ENCODE measurements at regions not wholly inside any gene's neighbourhood (a gene's known extent, or its start where the extent isn't known, plus 50 kb on each side); places are given as distances from the start of the nearest gene placed in this dataset.

GRCh38 chr1:4140821-4141220 is 240.7 kb upstream of the C1orf174 start:
- DNase-seq (ENCODE audit: low spot score) = no peak

DNA sequence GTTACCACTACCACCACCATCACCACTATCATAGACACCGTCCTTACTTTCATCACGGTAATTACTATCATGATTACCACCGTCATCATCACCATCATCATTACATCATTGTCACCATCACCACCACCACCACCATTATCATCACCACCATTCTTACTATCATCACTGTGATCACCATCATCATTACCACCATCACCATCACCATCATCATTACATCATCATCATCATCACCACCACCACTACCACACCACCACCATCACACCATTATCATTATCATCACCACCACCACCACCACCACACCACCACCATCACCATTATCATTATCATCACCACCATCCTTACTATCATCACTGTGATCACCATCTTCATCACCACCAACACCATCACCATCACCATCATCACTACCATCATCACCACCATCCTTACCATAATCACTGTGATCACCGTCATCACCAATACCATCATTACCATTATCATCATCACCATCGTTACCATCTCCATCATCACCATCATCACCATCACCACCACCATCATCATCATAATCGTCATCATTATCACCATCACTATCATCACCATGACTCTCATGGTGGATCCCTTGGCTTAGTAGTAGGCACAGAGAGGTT is 244.4 kb upstream of the C1orf174 start:
- DNase-seq (ENCODE audit: low spot score) = no peak

- DNase-seq (ENCODE audit: low spot score) = no peak
Observed at GRCh38 chr1:4146101-4146500, 246.0 kb upstream of the C1orf174 start.

- DNase-seq (ENCODE audit: low spot score) = no peak
Observed at GRCh38 chr1:4146614-4147013, 246.5 kb upstream of the C1orf174 start.

DNA sequence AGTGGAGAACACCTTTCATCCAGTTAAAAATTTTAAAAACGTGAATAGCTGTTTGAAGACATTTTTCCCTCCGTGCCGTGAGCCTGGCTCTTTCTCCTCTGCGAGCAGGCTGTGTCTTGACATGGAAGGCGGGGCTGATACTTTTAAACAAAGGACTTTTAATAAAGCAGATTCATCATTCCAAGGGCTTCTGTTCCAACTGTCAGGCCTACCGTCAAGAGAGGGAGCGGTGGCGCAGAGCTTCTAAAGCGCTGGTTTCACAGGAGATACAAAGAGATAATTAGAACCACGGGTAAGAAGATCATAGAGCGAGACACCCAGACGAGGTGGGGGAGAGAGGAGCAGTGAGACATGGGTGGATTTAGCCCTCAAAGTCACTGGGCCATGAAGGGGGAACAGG is 247.4 kb upstream of the C1orf174 start:
- no peak for DNase-seq (ENCODE audit: low spot score)

DNA sequence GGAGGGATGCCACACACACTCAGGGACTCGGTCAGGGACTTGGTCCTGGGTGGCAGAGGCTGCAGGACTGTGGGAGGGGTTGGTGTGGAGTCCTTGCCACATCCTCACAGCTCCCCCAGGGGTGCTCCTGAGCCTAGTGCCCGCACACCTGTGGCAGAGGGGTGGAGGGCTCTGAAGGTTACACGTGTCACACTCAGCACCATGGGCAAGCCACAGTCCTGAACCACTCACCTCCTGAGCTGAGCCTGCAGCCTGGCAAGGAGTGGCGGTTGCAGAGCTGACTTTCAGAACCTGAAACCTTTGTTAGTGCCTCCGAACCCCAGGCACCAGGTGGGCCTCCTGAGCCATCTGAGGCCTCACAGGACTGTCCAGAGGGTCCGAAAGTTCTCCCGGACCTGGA is 249.2 kb upstream of the C1orf174 start:
- DNase-seq (ENCODE audit: low spot score) = no peak

DNA sequence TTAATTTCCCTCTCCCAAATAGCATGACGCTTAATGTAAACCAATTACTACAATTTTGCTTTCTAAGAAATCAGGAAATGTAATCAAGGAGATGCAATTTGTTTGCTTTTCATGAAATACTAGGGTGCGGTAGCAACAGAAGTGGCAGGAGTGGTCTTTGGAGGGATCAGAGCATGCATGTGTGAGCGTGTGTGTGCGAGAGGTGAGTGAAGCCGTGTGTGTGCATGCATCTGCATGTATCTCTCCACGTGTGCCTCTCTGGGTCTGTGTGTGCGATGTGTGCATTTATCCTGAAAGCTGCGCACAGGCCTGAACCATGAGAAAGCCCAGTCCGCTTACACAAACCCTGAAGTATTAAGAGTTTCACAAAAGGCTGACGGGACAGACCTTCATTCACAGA is 249.8 kb upstream of the C1orf174 start:
- DNase-seq (ENCODE audit: low spot score) = no peak

DNA sequence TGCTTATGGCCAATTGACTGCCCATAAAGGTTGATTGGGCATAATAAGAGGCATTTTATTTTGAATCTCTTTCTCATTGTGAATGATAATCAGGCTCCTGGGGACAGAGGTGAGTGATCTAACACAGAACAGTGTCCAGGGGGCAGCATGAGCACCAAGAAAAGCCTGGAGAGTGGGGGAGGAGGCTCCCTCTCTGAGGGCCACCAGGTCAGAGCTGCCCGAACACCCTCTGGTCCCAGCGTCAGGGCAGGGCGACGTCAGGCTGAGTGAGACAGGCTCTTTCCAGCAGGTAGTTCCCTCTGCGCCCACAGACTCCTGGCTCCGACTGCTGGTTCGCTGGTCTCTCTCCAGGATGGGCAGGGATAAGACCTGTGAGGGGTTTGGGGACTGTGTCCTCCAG is 250.2 kb upstream of the C1orf174 start:
- DNase-seq (ENCODE audit: low spot score) = no peak

DNA sequence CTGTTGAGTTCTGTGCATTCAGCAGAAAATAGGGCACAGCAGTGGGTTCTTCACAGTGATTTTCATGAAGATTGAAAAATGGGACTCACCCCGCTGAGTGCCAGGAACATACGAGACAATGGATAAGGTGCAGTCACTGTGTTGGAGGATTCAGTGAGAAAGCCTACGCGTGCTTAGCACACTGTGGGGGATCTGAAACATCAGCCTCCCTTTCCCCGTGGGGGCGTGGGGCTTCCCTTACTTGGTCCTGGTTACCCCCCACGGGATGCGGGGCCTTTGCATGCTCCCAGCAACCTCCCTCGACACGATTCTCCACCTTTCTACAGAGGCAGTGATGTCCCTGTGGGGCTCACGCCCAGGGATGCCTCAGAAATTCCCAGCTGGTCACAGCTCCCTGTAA is 252.2 kb upstream of the C1orf174 start:
- no peak for DNase-seq (ENCODE audit: low spot score)

DNA sequence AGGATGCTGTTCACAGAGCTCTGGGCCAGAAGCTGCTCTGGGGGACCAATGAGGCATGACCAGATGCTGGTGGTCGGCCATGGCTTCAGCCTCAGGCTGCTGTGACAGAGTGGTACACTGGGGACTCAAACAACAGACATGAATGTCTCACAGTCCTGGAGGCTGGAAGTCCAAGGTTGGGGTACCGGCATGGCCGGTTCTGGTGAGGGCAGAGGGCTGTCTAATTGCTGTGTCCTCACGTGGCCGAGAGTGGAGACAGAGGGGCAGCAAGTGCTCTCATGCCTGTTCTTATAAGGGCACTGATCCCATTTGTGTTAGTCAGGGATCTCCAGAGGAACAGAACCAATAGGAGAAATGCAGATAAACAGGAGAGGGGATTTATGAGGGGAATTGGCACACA is 253.5 kb upstream of the C1orf174 start:
- DNase-seq (ENCODE audit: low spot score) = no peak

DNA sequence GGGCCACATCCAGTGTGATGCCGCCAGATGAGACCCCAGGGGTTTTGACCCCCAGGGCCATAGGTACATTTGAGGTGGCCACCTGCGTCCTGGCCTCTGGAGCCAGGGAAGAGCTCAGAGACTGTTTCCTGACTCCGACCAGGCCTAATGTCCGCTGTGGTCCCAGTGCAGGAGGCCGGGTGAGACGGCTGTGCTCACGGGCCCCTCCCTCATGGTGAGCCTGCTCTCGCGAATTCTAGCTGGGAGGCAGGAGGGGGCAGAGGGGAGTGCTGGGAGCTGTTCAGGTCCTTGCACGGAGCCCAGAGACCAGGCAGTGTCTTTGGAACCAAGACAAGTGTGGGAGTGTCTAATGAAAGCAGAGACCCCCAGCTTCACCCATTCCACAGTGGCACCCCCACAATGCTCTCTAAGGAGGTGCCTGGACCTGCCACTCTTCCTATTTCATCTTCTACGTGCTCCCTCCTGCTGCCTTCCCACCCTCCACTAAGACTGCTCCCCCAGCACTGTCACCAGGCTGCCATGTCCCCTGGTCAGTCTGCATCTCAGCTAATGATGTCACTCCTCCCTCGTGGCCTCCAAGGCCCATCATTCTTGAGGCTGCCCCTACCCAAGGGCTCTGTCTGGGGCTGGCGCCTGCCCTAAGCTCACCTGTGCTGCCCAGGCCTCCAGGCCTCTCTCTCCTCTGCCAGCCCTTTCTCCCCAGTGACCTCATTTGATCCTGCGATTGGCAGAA is 256.3 kb upstream of the C1orf174 start:
- DNase-seq (ENCODE audit: low spot score) = no peak

- DNase-seq (ENCODE audit: low spot score) = no peak
Observed at GRCh38 chr1:4160181-4160580, 260.1 kb upstream of the C1orf174 start.

DNA sequence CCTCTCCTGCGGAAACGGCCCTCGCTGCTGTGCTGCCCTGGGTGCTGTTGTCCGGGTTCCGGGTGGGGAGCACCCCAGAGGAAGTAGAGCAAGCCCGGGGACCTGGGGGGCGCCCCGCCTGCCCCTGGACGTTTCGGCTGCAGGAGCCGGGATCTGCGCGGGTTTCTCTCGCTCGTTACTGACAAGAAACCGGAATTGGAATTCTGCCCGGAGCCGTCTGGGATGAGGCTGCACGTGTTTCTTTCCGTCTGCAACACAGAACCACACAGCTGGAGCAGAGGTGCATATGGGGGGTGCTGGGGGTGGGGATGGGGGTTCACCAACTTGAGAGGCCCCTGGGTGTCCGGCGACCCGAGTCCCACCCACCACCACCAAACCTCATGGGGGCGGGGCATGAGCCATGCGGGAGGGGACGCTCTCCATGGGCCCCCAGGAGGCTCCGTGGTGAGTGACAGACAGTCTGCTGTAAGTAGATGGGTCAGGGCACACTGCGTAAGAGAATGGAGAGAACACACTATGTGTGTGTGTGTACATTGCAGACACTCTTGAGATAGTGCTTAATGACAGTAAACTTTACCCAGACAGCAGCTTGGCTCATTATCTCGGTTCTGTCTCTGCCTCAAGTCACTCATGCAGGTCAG is 261.4 kb upstream of the C1orf174 start:
- DNase-seq (ENCODE audit: low spot score) = no peak

DNA sequence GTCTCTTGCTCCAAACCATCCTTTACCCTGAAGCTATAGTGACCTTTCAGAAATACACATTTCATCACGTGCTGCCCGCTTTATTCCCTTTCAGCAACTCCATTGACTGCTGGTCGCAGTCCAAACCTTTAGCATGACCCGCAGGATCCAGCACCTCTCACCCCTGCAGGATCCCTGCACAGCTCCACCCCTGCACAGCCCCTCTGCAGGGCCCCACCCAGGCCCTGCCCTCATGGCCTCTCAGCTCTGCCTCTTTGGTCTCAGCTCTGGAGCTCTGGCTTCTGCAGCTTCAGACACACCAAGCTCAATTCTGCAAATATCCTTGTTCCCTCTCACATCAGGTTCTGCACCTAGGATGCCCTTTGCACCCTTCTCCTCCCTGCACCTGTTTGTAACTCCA is 264.9 kb upstream of the C1orf174 start:
- DNase-seq (ENCODE audit: low spot score) = no peak

DNA sequence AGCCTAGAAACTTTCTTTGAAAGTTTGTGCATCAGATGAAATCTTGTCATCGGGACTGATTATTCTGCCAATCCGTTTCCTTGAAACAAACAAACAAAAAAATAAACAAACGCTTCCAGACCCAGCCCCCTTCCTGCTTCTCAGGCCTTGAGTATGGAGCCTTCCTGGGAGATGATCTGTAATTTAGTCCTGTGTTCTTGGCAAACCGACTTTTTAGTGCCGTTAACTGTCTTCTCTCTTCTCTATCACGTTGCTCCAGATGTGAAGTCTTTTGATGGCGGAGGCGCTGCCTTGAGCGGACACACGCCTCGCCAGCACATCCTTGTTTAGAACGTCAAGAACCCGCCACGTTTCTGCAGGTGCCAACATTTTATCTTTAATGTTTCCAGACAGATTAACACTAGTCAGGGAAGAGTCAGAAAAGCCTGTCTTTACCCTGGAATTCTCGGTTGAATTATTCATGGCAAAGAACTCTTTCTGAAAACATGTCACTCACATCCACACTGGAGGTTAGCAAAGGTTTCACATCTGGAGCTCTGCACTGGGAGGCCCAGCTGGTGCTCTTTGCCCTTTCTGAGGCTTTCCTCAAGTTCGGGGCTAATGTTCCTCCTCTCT is 265.7 kb upstream of the C1orf174 start:
- no peak for DNase-seq (ENCODE audit: low spot score)

DNA sequence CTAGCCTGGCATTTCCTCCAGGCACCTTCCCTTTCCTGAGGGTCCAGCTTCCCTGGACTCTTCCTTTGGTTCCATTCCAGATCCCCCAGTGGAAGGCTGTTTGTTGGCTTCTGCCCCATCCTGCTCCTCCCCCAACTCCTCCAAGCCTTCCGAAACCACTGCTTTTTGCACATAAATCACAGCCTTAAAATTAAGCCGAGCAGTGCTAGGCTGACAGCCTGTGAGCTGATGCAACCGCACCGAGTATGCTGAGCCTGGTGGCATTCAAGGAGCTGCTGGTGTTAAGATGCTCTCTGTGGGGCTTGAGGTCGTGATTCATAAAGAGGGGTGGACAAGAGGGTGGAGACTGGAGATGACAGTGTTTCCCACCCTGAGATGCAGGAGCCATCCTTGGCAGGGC is 266.6 kb upstream of the C1orf174 start:
- DNase-seq (ENCODE audit: low spot score) = no peak

DNA sequence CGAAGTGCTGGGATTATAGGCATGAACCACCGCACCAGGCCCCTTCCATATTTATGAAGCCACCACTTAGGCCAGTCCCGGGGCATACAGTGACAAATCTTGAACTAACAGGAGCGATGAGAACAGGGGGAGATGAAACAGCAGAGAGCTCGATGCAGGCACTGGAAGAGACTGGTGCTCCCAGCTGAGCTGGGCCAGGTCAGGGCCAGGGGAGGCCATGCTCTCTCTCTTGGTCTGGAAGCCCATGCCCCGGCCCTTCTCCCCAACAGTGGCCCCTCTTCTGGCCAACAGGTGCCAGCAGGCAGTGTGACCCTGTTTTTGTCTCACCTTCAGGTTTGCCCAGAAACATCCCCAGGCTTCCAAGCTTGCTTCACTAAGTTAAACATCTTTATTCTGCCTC is 269.9 kb upstream of the C1orf174 start:
- DNase-seq (ENCODE audit: low spot score) = no peak

DNA sequence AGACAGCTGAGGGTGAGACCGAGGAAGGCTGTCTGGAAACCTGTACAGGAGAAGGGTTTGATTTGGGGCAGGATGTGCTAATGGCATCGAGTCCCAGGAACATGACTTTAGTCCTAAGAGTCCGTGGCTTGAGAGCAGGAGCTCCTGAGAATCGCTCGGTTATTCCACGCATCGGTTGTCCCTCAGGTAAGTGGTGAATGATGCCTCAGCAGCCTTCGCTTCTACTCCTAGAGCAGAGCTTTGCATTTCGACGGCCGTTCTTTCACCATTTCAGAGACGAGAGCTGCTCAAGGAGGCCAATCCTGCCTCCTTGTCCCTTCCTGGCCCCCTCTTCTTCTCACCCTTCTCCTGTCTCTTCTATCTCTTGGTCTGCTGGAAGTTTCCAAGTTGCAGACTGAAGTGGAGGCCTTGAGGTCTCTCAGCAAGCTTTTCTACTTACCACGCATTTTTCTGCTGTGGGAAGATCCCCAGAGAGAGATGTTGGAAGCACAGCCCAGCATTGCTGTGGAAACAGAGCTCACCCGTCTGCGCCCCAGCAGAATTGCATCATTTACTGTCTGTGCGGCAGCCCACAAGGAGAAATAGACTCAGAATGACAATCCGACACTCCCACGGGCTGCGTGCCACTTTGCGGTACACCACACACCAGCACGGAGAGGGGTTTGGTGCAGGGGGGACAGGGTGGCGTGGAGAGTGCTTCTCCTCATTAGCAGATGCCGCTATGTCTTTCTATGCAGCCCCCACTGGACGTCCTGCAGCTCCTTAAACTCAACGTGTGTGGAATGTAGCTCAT is 270.7 kb upstream of the C1orf174 start:
- DNase-seq (ENCODE audit: low spot score) = no peak

DNA sequence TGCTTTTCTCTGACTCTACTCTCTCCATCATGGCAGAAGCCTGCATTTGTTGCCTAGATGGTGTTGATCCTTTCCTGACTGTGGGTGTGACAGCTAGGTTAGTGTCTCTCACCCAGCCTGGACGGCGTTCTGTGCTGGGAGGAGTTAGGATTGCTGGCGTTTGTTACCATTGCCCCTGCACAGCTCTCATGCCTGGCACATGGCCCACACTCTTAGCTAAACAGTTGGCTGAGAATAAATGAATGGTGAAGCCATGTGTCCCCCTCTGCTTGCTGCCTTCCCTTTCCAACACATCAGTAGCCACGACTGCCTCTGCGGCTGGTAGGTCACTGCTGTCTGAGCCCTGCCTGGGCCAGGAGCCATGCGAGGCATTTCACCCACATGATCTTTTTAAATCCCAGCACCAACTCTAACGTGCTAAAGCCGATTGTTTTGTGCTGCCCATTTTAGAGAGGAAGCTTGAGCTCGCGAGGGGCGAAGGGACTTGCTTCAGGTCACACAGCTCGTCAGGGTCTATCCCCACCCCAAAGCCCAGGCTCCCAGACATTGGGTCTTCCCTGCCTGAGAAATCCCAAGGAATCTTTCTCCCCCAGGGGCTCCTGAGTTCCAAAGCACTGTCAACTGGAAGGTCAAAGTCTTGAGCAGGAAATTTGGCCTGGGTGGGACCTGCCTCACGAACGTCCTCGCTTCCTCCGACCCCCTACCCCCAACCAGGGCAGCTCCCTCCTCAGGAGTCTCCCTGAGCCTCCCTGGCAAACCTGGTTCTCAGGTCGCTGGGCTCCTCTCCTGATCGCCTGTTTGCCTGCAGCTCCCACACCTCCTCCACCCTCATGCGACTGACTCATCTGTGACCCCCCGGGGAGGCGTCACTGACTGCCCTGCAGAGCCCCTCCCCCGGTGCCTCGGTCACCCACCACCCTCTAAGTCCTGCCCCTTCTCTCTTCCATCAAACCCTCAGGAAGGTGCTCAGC is 271.7 kb upstream of the C1orf174 start:
- DNase-seq (ENCODE audit: low spot score) = no peak

GRCh38 chr1:4172644-4173599 is 272.9 kb upstream of the C1orf174 start:
- no peak for DNase-seq (ENCODE audit: low spot score)

Data from CD4-positive, alpha-beta T cell treated with Interleukin-2 at 100 ng/mL for 4 hours (primary cell).